Activated CD8-positive, alpha-beta memory T cell treated with anti-CD3 and anti-CD28 coated beads for 24 hours (primary cell): ENCODE measurements at regions not wholly inside any gene's neighbourhood (a gene's known extent, or its start where the extent isn't known, plus 50 kb on each side); places are given as distances from the start of the nearest gene placed in this dataset.

Experiments
- DNase-seq: peaks from one replicate; pipeline ENCODE4 v3.0.0-alpha.2; 2020

DNA sequence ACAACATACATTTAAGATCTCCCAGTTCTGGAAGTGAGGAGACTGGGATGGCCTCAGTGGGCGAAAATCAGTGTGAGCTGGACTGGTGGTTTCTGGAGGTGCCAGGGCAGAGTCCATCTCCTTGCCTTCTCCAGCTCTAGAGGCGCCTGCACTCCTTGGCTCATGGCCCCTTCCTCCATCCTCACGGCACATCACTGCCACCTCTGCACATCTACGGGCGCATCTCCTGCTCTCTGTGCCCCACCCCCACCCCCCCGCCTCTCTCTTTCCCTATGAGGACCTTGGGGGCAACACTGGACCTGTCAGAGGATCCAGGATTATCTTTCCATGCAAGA, 62.8 kb upstream of the DIO3 start:
- no peak for DNase-seq

DNA sequence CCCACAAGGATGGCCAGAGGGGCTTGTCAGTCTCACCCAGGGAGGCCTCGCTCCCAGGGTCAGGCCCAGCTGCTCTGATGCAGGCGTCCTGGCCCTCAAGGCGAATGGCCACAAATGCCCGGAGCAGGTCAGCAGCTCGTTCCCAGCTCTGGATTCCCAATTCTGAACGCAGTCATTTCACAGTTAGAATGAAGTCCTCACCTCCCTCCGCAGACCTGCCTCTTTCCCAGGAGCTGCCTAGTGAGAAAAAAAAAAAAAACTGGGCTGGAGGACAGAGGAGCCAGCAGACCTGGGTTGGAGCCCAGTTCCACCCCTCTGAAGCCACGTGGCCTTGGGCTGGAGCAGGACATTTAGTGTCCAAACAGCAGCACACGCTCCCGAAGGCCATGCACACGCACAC, 62.2 kb upstream of the DIO3 start:
- DNase-seq: no peak

DNA sequence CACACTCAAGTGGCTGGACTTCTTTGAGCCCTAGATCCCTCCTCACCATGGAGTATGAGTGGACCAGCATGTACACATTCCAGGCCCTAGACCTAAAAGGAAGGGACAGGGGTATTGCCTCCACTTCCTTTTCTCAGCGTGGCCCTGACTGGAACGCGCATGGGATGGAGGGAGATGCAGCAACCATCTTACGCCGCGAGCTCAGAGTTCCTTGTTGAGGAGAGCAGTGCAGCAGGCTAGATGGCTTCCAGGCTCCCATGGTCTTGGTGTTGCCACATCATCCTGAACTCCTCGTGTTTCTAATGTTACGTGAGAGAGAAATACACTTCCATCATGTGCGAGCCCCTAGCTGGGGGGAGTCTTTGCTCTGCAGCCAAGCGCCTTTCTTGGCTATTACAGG, 61.8 kb upstream of the DIO3 start:
- no peak for DNase-seq

DNA sequence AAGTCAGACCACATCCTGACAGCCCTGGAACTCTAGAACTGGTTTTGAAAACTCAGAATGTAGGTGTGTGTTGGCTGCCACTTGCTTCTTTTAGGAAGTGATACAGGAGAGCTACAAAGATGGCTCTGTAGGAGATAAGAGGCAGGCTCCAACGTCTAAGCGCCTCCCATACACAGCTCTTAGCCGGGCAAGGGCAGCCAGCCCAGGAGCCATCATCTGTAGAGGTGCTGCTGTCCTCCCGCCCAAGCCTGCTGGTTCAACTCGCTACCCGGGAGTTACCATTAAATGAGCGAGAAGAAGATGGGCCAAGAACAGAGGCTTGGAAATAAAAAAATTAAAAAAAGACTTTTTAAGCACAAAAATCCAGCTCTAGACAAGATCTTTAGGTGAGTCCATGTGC, 61.2 kb upstream of the DIO3 start:
- DNase-seq: no peak

DNA sequence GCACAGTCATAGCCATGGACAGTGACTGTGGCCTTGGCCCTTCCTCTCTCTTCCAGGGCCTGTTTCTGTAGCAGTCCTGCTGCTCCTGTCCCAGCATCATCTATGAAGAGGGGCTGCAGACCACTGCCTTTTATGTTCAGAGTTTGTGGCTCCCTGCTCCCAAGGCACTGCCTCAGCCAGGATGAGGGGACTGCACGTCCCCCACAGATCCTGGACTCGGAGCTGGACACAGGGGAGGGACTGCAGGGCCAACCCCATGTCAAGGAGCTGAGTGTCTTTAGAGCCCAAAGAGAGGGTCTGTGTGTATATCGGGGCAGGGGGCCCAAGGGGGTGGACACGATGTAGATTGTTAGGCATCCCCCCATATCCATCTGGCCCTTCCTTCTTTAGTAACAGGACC, 60.6 kb upstream of the DIO3 start:
- DNase-seq: no peak

DNA sequence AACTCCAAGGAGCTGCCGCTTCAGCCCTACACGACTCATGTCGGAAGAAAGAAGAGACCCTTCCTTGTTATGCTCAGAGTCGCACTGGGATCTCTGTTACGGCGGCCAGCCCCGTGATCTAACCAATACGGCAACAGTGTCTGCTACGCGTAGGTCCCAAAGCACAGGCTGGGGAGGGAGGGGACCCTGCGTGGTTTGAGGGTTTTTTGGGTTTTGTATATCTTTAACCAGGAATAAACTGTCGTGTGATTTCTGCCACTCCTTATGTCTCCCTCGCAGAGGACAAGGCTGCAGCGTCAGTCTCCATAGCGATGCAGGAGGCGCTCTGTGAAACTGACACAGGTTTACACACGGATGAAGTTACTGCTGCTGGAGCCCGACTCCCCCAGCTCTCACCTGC, 60.0 kb upstream of the DIO3 start:
- DNase-seq: no peak

DNA sequence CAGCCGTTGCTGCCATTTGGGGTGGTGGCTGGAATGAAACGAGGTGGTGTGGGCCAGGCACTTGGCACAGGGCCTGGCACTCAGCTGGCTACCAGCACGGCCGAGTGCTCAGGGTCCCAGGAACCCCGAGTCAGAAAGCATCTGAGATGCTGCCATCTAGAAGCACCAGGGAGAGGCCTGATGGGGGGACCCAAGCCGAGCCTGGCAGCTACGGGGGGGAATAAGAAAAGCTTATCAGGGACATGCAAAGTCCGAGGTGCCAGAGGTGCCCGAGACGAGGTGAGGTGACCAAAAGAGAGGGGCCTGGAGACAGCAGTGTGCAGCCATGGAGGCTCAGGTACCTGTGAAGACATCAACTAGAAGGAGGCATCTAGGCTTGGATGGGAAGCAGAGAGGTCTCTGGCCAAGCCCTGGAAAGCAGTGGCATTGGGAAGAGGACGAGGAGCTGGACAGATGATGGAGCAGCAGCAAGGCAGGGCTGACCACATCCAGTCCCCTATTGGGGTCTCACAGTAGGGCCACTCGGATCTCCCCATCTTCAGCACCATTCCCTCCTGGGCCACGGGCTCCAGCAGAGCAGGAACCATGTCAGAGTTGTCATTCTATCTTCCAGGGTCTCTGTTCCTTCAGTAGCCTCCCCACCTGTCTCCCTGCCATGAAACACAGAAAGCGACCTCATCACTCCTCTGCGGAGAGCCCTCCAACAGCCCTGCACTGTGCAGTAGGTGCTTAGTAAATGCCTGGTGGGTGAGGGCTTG, 59.3 kb upstream of the DIO3 start:
- DNase-seq: no peak

DNA sequence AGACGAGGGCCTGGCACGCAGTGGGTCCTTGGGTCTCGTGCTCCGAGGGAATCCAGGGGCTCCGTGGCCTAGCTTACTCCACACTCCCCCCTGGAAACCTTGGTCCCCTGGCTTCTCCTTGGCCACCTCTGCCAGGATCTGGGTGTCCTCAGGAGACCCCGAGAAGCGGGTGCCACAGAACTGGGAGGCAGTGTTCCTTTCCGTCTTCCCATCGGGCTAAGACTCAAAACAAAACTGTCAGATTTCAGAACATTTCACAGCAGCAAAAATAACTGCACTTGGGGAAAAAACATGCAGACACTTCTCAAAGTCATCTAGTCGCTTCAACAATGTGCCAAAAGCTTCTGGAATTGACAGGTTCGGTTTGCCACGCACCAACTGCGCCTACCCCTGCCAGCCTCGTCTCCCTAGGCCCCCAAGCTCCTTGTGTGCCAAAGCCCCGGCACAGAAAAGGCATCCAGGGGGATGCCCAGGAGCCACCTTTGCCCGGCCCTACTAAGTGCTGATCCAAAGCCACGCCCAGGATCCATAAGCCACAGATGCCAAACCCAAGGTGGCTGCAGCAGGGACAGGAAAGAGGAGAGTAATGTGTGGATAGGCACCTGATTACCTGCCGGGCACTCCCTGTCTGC, 58.4 kb upstream of the DIO3 start:
- DNase-seq: no peak

DNA sequence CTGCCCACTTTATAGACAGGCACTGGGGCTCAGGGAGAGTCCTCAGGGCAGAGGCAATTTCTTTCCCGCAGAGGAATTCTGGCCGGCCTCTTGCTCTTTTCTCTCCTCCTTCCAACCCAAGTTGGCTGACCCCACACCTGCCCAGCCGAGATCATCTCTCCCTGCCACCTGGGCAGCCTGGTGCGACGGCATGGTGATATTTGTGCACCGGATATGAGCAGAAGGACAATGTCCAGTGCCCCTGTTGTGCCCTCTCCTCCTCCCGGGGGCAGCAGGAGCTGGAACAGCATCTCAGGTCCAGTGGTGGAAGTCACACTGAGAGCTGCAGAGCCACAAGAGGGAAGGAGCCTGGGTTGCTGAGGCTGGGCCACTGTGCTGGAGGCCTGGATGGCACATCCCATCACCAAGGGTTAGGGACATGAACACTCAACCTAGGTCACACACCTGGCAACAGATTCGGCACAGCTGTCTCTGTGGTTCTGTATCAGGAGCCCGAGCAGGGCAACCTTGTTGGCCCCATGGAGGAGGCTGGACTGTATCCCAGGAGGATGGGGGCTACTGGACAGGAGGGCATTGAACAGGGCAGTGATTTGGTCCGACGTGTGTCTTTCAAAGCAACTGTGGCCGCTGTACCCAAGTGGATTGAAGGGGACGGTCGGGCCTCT, 57.7 kb upstream of the DIO3 start:
- no peak for DNase-seq

DNA sequence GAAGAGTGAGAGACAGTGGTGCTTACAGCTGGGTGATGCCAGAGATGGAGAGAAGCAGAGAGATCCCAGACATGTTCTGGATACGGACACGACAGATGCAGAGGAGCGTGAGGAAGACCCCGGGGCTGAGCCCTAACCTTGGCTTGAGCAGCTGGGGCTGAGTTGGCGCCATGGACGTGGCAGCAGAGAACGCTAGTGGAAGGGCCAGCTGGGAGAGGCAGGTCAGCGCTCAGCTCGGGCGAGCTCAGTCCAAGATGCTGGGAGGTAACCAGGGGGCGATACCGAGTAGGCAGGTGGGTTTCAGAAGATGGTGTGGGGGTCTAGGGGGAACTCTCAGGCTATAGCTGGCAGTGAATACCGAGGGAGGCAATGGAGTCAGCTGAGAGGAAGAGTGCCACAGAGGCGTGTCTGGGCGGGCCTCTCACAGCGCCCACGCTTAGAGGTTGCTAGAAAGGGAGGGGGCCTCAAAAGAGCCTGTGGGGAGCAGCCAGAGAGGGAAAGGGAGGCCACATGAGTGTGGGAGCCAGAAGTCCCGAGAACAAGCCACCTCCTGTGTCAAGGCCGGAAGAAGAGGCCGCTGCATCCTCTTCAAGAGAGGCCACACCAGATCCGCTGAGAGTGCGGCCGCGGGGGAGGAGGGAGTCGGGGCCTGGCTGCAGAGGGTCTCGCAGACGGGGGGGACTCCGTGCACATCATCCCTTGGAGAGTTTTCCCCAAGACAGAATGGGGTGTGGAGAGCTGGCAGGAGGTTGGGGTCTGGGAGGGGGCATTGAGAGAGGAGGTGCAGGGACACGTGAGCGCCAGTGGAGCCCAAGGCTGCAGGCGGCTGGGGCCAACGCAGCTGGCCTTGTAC, 57.0 kb upstream of the DIO3 start:
- no peak for DNase-seq

DNA sequence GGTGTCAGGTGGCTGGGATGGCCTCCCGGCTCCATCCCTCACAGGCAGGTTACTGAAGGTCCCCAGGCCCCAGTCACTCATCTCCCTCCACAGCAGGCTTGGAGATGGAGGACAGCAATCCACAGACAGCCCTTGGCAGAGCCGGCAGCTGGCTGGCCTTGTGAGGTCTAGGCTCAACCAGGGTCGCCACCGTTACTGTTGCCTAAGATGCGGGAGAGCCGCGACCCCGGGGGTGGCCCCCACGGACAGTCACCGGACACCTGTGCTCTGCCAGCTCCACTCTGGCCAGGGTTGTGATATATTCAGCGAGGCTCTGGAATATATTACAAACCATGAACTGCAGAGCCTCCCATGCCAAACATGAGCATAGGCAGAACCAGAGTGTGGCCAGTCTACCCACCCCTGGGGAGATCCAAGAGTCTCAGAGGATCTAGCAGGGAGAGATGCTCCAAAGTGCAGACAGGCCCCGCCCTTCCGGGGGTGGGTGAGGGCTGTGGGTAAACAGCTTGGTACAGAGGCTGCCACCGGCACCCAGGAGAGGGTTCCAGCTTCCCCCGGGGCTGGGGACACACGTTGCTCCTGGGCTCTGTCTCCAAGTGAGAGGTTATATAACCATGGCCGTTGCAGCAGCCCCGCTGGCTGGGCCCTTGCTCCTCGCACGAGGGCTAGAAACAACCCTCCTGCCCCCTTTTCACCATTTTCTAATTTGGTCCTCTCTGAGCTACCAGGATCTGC, 55.9 kb upstream of the DIO3 start:
- DNase-seq: no peak

DNA sequence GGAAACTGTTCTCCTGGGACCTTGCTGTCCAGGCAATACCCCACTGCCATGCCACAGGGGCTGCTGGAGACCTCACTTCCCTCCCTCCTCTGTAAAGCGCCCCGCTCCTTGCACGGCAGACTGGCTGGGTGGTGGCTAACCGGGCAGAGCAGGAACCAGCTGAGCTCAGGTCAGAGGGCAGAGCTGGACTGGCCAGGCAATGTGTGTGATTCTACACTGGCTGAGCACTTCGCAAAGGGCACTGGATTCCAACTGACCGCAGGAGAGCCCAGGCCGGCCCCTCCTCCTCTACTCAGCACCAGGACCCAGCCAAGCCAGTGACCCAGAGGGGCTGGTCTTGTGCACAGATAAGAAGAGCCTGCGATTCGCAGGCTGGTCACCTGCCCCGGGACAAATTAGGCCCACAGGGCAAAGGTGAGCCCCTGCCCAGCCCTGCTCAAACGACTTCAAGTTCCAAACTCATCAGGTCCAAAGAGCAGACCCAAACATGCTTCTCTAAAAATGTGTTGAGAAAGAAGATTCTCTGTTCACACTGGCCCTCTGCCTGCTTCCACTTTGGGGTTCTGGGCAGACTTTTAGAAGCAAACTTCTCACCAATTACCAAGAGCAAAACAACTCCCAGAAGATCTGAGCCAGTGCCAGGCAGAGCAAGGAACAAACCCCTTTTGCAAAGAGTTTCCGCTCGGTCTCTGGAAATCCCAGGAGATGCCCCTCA, 54.9 kb upstream of the DIO3 start:
- DNase-seq: no peak

DNA sequence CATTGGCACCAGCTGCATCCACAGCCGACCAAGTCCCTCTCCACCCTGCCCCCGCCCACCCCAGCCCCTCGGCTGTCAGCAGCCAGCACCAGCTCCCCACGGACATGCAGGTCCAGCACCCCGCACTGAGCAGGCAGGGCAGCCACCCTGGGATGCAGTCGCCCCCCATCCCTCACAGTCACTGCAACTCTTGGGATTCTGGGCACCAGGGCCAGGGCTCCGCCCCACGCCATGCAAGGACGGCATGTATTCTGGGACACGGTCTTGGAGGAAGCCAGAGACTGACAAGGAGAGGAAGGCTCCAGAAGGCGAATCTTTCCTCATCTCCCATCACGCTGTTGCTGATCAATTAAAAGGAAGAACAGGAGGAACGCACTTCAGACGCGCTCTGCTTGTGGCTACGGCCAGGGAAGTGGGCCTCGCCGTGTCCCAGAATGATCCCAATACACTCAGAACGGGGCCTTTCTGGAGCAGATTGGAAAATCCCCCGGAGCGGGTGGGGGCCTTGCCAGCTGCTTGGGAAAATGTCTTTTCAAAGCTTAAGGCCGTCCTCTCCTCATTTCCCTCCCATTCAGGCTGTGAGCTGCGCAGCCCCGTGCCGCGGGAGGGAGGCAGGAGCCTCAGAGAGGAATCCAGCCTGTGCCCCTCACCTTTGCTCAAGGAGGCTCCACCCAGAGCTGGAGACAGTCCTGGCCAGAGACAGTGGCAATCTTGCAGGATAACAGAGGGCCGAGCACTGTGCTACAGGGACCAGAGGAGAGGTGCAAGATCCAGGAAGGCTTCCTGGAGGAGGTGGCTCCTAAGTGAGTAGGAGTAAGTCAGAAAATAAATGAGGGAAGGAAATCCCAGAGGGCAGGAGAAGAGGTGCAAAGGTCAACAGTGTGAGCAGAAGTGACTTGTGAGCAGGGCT, 54.1 kb upstream of the DIO3 start:
- DNase-seq: no peak

DNA sequence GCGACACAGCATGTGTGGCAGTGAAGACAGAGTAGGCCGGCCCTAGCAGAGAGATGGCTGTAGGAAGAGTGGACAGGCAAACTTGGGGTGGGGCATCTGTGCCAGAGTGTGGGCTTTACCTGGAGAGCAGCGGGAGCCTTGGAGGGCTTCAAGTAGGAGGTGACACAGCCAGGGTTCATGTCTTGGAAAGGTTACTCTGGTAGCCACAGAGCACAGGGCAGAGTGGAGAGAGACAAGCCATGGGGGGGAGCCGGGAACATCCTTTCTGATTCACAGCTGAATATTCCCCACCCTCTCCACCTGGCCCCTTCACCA, 53.5 kb upstream of the DIO3 start:
- no peak for DNase-seq

DNA sequence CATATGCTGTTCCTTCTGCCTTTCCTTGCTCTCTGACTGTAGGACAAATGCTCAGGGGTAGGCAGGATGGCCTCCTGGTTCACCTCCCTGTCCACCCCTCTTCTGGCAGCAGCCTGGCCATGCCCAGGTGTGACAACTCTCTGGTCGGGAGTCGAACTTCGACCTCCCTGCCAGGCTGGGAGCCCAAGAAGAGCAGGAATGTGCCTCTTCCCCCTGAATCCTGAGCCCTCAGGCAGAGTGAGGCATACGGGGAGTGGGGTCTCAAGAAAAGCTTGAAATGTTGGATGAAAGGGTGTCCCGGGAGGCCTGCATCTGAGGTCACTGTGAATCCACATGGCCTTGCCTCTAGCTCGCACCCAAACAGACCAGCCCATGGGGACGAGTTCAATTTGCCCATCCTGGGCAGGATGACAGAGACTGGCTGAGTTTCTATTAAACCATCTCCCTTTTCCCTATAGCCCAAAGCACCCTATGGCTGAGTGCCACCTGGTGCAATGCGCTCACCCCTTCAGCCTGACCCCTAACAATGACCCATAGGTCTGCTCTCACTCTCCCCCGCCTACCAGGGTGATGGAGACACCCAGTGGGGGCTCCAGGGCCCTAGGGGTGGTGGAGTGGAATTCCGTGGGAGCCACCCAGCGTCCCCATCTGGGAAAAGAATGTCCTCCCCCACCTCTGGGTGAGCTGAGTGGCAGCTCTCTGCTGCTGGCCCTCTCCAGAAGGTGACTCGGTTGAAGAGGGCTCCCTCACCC, 52.9 kb upstream of the DIO3 start:
- no peak for DNase-seq

DNA sequence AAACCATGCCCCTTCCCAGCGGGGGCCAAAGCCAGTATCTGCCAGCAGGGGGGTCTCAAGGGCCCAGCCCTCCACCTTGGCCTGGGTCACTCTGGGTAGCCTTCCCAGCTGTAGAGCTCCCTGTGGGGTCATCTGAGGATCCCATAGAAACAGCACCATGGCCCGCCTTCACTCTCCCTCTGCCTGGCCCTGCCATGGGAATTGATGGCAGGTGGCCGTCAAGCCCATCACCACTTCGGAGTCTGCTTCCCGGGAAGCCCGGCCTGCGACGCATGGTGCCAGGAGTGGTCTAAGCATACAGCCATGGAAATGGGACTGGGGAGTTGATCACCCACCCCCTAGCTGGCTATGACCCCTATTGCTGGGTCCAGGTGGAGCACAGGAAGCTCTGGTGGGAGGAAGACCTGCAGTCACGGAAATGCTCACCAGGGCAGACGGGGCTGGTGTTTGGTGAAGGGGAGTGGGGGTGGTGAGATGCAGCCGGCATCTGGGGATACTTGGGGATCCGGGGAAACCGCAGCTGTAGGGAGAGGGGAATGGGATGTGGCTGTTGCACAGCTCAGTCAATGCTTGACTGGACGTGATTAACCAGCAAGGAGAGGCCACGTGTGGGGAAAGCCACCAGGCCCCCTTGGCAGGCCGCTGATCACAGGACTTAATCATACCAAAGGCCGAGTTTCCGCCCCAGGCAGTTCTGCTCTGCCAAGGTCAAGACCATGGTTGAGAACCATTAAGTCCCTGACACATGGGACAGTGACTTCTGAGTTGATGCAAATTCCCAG, 52.2 kb upstream of the DIO3 start:
- no peak for DNase-seq

DNA sequence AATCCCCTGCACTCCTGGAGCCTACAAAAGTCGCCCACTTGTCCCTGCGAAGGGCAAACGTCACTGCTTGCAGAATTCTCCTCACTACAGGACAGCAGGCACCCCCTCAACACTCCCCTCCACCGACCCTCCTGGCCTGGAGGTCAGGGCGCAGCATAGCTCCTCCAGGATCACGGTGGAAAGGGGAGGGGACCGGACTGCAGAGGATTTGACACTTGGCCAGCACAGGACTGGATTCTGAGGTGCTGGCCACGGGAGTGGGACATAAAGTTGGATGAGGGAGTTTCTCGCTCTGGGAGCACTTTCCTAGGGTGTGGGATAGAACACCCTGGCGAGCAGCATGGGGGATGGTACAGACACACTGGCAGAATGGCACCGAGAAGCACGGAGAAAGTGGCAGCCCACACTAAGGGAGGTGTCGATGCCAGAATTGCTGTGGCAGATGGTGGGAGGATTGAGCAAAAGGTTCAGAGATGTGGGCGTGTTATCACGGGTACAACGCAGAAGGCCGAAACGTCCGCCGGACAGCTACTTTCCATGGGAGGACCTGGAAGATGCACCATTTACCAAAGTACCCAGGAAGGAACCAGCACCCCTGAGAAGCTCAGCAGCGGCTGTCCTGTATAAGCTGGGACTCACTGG, 51.4 kb upstream of the DIO3 start:
- DNase-seq: no peak

DNA sequence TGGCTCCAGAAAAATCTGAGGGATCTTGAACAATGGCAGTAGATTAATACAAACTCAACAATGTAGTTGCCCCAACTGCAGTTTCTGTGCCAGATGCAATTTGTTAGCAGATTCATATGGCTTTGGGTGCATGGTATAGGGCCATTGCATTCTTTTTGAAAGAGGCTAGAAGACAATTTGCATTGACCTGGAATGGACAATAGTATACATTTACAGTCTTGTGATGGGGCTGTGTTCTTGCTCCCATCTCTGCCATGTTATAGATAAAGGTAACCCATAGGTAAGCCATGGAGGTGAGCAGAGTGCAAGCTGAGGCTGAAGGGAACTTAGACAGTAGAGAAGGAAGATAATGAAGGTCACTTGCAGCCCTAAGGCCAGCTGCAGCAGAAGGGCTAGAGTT, 50.1 kb upstream of the DIO3 start:
- no peak for DNase-seq
